Activated naive CD4-positive, alpha-beta T cell treated with anti-CD3 and anti-CD28 coated beads, Interleukin-2, amount 50 U/mL, for 24 hours (primary cell): ENCODE measurements at regions not wholly inside any gene's neighbourhood (a gene's known extent, or its start where the extent isn't known, plus 50 kb on each side); places are given as distances from the start of the nearest gene placed in this dataset.

ENCODE experiments used
- H3K27ac Mint-ChIP-seq: one replicate; pipeline ENCODE4 v1.8.0; 2021; ENCODE audit warnings: mild to moderate bottlenecking, mixed read lengths
- H3K27me3 Mint-ChIP-seq: one replicate; pipeline ENCODE4 v1.8.0; 2021; ENCODE audit warnings: mixed read lengths
- H3K36me3 Mint-ChIP-seq: one replicate; pipeline ENCODE4 v1.8.0; 2021; ENCODE audit warnings: mixed read lengths
- H3K4me1 Mint-ChIP-seq: one replicate; pipeline ENCODE4 v1.8.0; 2021; ENCODE audit warnings: mixed read lengths
- H3K4me3 Mint-ChIP-seq: one replicate; pipeline ENCODE4 v1.8.0; 2021; ENCODE audit warnings: mild to moderate bottlenecking, mixed read lengths
- H3K9me3 Mint-ChIP-seq: one replicate; pipeline ENCODE4 v1.8.0; 2021; ENCODE audit warnings: mixed read lengths

DNA sequence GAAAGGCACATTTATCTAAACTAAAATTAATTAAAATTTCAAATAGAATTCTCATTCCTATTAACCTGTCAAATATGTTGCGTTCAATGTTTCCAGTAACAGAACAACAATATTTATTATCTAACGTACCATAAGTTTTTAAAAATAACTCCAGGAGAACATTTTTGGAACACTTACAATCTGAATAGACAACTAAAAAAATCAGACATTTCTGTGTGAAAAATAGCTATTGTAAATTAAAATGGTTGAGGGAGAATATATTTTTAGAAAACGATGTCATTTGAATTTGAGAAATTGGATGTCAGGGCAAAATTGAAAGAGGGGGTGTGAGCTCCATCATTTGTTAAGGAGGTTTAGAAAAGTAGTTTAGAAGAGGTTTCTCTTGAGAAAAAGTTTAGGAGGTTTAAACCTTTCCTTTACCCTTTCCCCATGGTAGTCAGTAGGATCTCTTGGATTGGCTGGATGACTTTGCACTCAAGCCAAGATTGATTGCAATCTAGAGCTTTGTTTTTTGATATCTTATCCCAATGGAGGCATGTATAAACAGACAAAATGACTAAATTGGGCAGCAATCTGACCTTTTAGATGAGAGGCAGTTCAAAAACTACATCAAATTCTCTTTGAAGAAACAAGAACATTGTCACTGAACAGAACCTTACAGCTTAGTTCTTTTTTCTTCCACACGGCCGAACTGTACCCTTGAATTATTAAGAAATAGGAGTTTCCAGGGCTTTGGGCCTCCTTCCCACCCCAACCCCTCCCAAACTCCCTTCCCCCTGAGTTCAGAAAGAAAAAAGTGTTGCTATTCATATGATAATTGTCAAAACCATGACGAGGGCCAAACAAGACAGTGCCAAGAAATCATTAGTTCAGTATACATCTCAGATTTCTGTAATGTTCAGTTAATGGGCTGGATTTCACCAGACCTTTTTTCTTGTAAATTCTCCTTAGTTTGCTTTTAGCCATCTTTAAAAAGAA, 79.7 kb upstream of the CDIN1 start:
- Mint-ChIP-seq H3K36me3 (no peaks in the 10 kb centered on the region), H3K4me1 (no peaks in the 10 kb centered on the region), H3K27me3 (peaks cover 12% of the 10 kb centered on the region), H3K4me3 (no peak overlapping the region), H3K27ac (no peak overlapping the region), H3K9me3 (no peaks in the 10 kb centered on the region)

DNA sequence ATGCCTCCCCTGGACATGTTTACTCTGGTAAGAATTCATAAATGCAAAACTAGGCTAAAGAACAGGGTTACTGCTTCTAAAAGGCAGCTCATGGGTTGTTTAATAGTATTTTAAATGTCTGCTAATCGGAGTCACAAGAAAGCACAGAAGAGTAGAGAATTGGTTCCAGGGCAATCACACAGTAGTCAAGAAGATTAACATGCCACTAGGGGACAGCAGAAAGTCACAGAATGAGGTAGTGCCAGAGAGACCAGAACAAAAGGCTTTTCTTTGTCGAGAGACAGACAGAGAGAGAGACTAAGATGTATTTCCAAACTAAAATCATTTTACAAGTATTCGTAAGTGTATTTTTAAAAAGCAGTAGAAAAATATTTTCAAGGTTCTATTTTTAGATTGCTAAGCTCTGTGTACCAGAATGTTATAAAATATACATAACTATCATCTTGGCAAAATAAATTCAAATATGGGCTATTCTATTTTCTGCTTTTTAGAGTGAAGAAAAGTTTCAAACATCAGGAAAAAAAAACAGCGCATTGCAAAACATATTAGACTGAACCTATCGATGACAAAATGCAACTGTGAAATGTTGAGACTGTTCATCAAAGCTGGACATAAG, 78.3 kb upstream of the CDIN1 start:
- H3K27ac Mint-ChIP-seq, result no peak overlapping the region
- H3K36me3 Mint-ChIP-seq, result no peaks in the 10 kb centered on the region
- no peaks in the 10 kb centered on the region for H3K9me3 Mint-ChIP-seq
- H3K27me3 Mint-ChIP-seq, result peaks cover 14% of the 10 kb centered on the region
- H3K4me1 Mint-ChIP-seq, result no peaks in the 10 kb centered on the region
- H3K4me3 Mint-ChIP-seq, result no peak overlapping the region

DNA sequence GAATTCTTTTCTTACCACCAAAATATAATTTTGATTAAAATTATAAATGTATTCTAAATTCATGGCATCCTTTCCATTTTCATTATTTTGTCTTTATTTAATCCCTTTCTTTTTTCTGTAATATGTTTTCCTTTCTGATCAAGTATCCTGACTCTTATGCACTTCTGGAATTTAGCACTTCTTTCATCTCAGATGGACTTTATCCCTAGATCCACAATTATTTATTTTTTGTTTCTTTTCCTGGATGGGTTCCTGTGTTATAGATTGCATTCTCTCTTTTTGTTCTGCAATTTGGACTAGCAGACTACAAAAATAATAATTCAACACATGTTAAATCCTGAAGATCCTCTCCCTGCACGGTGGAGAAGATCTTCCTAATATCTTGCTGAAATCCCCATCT, 76.9 kb upstream of the CDIN1 start:
- no peak overlapping the region for H3K4me3 Mint-ChIP-seq
- H3K27ac Mint-ChIP-seq, result peak overlapping the region; percentile 21

GRCh38 chr15:36506733-36507356, 72.6 kb upstream of the CDIN1 start:
- Mint-ChIP-seq H3K9me3 (no peaks in the 10 kb centered on the region), H3K36me3 (no peaks in the 10 kb centered on the region), H3K27me3 (peaks cover 21% of the 10 kb centered on the region), H3K4me1 (no peaks in the 10 kb centered on the region), H3K27ac (no peak overlapping the region), H3K4me3 (no peak overlapping the region)

More for the DNA sequence above, 76.9 kb upstream of the CDIN1 start:
- Mint-ChIP-seq H3K9me3 (no peaks in the 10 kb centered on the region), H3K27me3 (peaks cover 15% of the 10 kb centered on the region), H3K36me3 (no peaks in the 10 kb centered on the region), H3K4me1 (no peaks in the 10 kb centered on the region)

DNA sequence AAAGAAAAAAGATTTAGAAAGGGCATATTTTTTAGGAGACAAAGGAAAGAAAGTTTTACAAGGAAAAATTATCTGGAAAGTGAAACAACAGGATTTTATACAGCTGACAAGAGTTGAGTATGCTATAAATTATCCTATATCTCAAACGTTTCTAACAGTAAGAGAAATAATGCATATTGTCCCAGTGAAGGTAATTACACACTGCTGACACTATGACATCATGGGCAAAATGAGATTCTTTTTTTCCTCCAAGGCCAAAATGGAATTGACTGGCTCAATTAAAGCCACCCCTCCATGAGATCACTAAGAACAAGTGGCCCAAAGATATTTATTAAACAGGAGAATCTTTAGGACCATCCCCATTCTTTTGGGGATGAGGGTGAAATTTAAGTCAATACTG, 72.0 kb upstream of the CDIN1 start:
- H3K27me3 Mint-ChIP-seq, result peaks cover 21% of the 10 kb centered on the region

GRCh38 chr15:36511594-36511993, 67.8 kb upstream of the CDIN1 start:
- no peaks in the 10 kb centered on the region for H3K4me1 Mint-ChIP-seq
- H3K36me3 Mint-ChIP-seq, result no peaks in the 10 kb centered on the region
- H3K27me3 Mint-ChIP-seq, result peaks cover 15% of the 10 kb centered on the region
- no peak overlapping the region for H3K4me3 Mint-ChIP-seq
- no peak overlapping the region for H3K27ac Mint-ChIP-seq
- no peaks in the 10 kb centered on the region for H3K9me3 Mint-ChIP-seq

More for the DNA sequence above, 72.0 kb upstream of the CDIN1 start:
- Mint-ChIP-seq H3K36me3 (no peaks in the 10 kb centered on the region), H3K27ac (no peak overlapping the region), H3K4me3 (no peak overlapping the region), H3K4me1 (no peaks in the 10 kb centered on the region), H3K9me3 (no peaks in the 10 kb centered on the region)

- Mint-ChIP-seq H3K9me3 (no peaks in the 10 kb centered on the region), H3K27ac (no peak overlapping the region), H3K27me3 (peaks cover 6% of the 10 kb centered on the region), H3K36me3 (no peaks in the 10 kb centered on the region), H3K4me3 (no peak overlapping the region), H3K4me1 (no peaks in the 10 kb centered on the region)
Measured at GRCh38 chr15:36517758-36518157, 61.7 kb upstream of the CDIN1 start.

- Mint-ChIP-seq H3K9me3 (no peaks in the 10 kb centered on the region), H3K27ac (no peak overlapping the region), H3K36me3 (no peaks in the 10 kb centered on the region), H3K27me3 (peaks cover 3% of the 10 kb centered on the region), H3K4me1 (no peaks in the 10 kb centered on the region), H3K4me3 (no peak overlapping the region)
Measured at GRCh38 chr15:36519067-36519466, 60.4 kb upstream of the CDIN1 start.

GRCh38 chr15:36525430-36525829, 54.0 kb upstream of the CDIN1 start:
- Mint-ChIP-seq H3K27ac (no peak overlapping the region), H3K4me3 (no peak overlapping the region), H3K27me3 (peaks cover 5% of the 10 kb centered on the region), H3K36me3 (no peaks in the 10 kb centered on the region), H3K9me3 (no peaks in the 10 kb centered on the region), H3K4me1 (no peaks in the 10 kb centered on the region)

GRCh38 chr15:36527235-36528162, 51.9 kb upstream of the CDIN1 start:
- H3K36me3 Mint-ChIP-seq, result no peaks in the 10 kb centered on the region
- H3K27ac Mint-ChIP-seq, result no peak overlapping the region
- H3K27me3 Mint-ChIP-seq, result peaks cover 11% of the 10 kb centered on the region
- H3K4me1 Mint-ChIP-seq, result no peaks in the 10 kb centered on the region
- H3K9me3 Mint-ChIP-seq, result no peaks in the 10 kb centered on the region
- no peak overlapping the region for H3K4me3 Mint-ChIP-seq

GRCh38 chr15:36529296-36530011, 50.0 kb upstream of the CDIN1 start:
- Mint-ChIP-seq H3K27ac (no peak overlapping the region), H3K36me3 (no peaks in the 10 kb centered on the region), H3K4me1 (no peaks in the 10 kb centered on the region), H3K27me3 (peaks cover 11% of the 10 kb centered on the region), H3K4me3 (no peak overlapping the region), H3K9me3 (no peaks in the 10 kb centered on the region)
